ENCODE measurements at regions not wholly inside any gene's neighbourhood (a gene's known extent, or its start where the extent isn't known, plus 50 kb on each side); places are given as distances from the start of the nearest gene placed in this dataset.

DNA sequence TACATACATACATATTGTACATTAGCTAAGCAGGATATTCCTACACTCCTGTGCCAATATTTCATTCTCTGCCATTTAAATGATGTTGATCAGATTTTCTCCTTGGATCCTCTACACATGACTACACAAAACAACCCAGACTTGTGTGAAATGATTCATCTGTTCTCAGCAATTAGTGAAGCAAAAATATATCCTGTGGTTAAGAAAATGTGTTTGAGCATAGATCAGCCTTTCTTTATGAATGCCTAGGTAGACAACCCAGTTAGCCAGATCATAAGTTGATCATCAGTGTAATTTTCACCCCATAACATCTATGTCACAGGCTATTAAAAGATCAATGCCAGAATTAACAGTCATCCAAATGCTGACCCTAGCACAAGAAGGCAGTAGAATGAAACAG lies 275.2 kb upstream of the EDNRB start:
- Histone ChIP-seq H3K4me2 (ENCODE audit: low read depth, low read length, poor library complexity, severe bottlenecking) (no peak overlapping the region), H3K27me3 (ENCODE audit: low read length) (no peaks in the 10 kb centered on the region), H3K9ac (ENCODE audit: low read length) (no peak overlapping the region), H4K20me1 (ENCODE audit: insufficient read depth, low read depth, low read length) (no peaks in the 10 kb centered on the region), H3K4me3 (ENCODE audit: low read length) (no peak overlapping the region), H3K9me3 (ENCODE audit: low read length) (no peaks in the 10 kb centered on the region), H2AFZ (ENCODE audit: low read length) (no peak overlapping the region), H3K79me2 (ENCODE audit: low read length) (no peaks in the 10 kb centered on the region), H3K9me2 (replicated peaks; ENCODE audit: insufficient read depth, low read length) (no peaks in the 10 kb centered on the region), H3K36me3 (ENCODE audit: insufficient read depth, low read length) (no peaks in the 10 kb centered on the region), H3K27ac (ENCODE audit: low read length) (no peak overlapping the region), H3K4me1 (ENCODE audit: low read length) (no peaks in the 10 kb centered on the region)
- no peak for DNase-seq

DNA sequence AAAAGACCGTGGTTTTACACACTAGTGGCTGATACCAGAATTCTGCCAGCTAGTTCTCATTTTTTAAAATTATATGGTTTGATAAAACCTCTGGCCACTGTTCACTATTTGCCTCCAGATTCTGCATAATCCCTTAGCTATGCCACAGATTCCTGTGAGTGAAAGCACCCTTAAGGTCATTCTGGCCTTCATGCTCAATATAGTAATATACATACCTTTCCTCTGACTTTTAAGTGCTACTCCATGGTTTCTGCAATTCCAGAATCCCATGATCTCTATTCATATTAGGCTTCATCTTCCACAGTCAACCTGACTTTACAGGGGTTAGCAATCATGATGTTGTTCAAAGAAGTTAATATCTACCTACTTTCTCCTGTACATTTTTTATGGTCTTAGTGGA lies 274.1 kb upstream of the EDNRB start:
- Histone ChIP-seq H3K9ac (ENCODE audit: low read length) (no peak overlapping the region), H4K20me1 (ENCODE audit: insufficient read depth, low read depth, low read length) (no peaks in the 10 kb centered on the region)

GRCh38 chr13:78190296-78190695 lies 271.7 kb upstream of the EDNRB start:
- no peak for DNase-seq
- H3K9me2 ChIP-seq (replicated peaks; ENCODE audit: insufficient read depth, low read length) = no peaks in the 10 kb centered on the region
- H2AFZ ChIP-seq (ENCODE audit: low read length) = no peak overlapping the region
- no peaks in the 10 kb centered on the region for H3K79me2 ChIP-seq (ENCODE audit: low read length)
- H3K9ac ChIP-seq (ENCODE audit: low read length) = no peak overlapping the region
- no peaks in the 10 kb centered on the region for H4K20me1 ChIP-seq (ENCODE audit: insufficient read depth, low read depth, low read length)
- H3K4me2 ChIP-seq (ENCODE audit: low read depth, low read length, poor library complexity, severe bottlenecking) = no peak overlapping the region
- no peaks in the 10 kb centered on the region for H3K27me3 ChIP-seq (ENCODE audit: low read length)
- H3K9me3 ChIP-seq (ENCODE audit: low read length) = no peaks in the 10 kb centered on the region
- H3K36me3 ChIP-seq (ENCODE audit: insufficient read depth, low read length) = no peaks in the 10 kb centered on the region
- no peak overlapping the region for H3K4me3 ChIP-seq (ENCODE audit: low read length)
- no peak overlapping the region for H3K27ac ChIP-seq (ENCODE audit: low read length)
- no peaks in the 10 kb centered on the region for H3K4me1 ChIP-seq (ENCODE audit: low read length)

More for the DNA sequence above, 274.1 kb upstream of the EDNRB start:
- H3K36me3 ChIP-seq (ENCODE audit: insufficient read depth, low read length) = no peaks in the 10 kb centered on the region
- no peak overlapping the region for H3K4me3 ChIP-seq (ENCODE audit: low read length)
- H2AFZ ChIP-seq (ENCODE audit: low read length) = no peak overlapping the region
- no peak overlapping the region for H3K27ac ChIP-seq (ENCODE audit: low read length)
- no peaks in the 10 kb centered on the region for H3K27me3 ChIP-seq (ENCODE audit: low read length)
- H3K4me2 ChIP-seq (ENCODE audit: low read depth, low read length, poor library complexity, severe bottlenecking) = no peak overlapping the region
- H3K79me2 ChIP-seq (ENCODE audit: low read length) = no peaks in the 10 kb centered on the region
- no peaks in the 10 kb centered on the region for H3K9me3 ChIP-seq (ENCODE audit: low read length)
- DNase-seq = no peak
- no peaks in the 10 kb centered on the region for H3K9me2 ChIP-seq (replicated peaks; ENCODE audit: insufficient read depth, low read length)
- no peaks in the 10 kb centered on the region for H3K4me1 ChIP-seq (ENCODE audit: low read length)

DNA sequence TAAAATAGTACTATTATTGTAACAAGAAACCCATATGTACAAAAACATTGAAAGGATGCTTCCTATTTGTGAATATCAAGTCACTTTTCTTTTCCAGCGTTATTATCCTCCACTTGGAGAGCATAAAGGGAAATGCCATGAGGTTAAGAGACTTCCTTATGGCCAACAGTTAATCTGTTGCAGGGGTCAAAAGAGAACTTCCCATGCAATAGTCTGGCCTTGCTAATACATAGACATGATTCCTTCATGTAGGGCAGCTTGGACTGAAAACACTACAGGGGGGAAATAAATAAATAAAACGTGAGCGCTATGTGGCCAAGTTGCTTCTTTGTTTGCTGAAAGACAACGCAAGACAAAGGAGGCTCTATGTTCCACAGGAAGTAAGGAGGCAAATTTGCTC lies 269.1 kb upstream of the EDNRB start:
- no peaks in the 10 kb centered on the region for H3K27me3 ChIP-seq (ENCODE audit: low read length)
- H3K36me3 ChIP-seq (ENCODE audit: insufficient read depth, low read length) = no peaks in the 10 kb centered on the region
- H3K79me2 ChIP-seq (ENCODE audit: low read length) = no peaks in the 10 kb centered on the region
- H2AFZ ChIP-seq (ENCODE audit: low read length) = no peak overlapping the region
- H3K4me1 ChIP-seq (ENCODE audit: low read length) = no peaks in the 10 kb centered on the region
- H3K4me2 ChIP-seq (ENCODE audit: low read depth, low read length, poor library complexity, severe bottlenecking) = no peak overlapping the region
- DNase-seq = no peak
- H3K4me3 ChIP-seq (ENCODE audit: low read length) = no peak overlapping the region
- no peak overlapping the region for H3K27ac ChIP-seq (ENCODE audit: low read length)
- no peaks in the 10 kb centered on the region for H3K9me2 ChIP-seq (replicated peaks; ENCODE audit: insufficient read depth, low read length)
- H4K20me1 ChIP-seq (ENCODE audit: insufficient read depth, low read depth, low read length) = no peaks in the 10 kb centered on the region
- no peaks in the 10 kb centered on the region for H3K9me3 ChIP-seq (ENCODE audit: low read length)
- H3K9ac ChIP-seq (ENCODE audit: low read length) = no peak overlapping the region

GRCh38 chr13:78185700-78186099 lies 267.1 kb upstream of the EDNRB start:
- H3K4me2 ChIP-seq (ENCODE audit: low read depth, low read length, poor library complexity, severe bottlenecking) = no peak overlapping the region
- no peak overlapping the region for H2AFZ ChIP-seq (ENCODE audit: low read length)
- no peak overlapping the region for H3K27ac ChIP-seq (ENCODE audit: low read length)
- no peaks in the 10 kb centered on the region for H4K20me1 ChIP-seq (ENCODE audit: insufficient read depth, low read depth, low read length)
- no peak overlapping the region for H3K4me3 ChIP-seq (ENCODE audit: low read length)
- H3K36me3 ChIP-seq (ENCODE audit: insufficient read depth, low read length) = no peaks in the 10 kb centered on the region
- no peak for DNase-seq
- H3K4me1 ChIP-seq (ENCODE audit: low read length) = no peaks in the 10 kb centered on the region
- no peaks in the 10 kb centered on the region for H3K9me3 ChIP-seq (ENCODE audit: low read length)
- no peaks in the 10 kb centered on the region for H3K79me2 ChIP-seq (ENCODE audit: low read length)
- H3K27me3 ChIP-seq (ENCODE audit: low read length) = no peaks in the 10 kb centered on the region
- no peaks in the 10 kb centered on the region for H3K9me2 ChIP-seq (replicated peaks; ENCODE audit: insufficient read depth, low read length)
- H3K9ac ChIP-seq (ENCODE audit: low read length) = no peak overlapping the region

- Histone ChIP-seq H3K4me2 (ENCODE audit: low read depth, low read length, poor library complexity, severe bottlenecking) (no peak overlapping the region), H4K20me1 (ENCODE audit: insufficient read depth, low read depth, low read length) (no peaks in the 10 kb centered on the region), H3K79me2 (ENCODE audit: low read length) (no peaks in the 10 kb centered on the region), H3K4me3 (ENCODE audit: low read length) (no peak overlapping the region), H3K36me3 (ENCODE audit: insufficient read depth, low read length) (no peaks in the 10 kb centered on the region), H3K4me1 (ENCODE audit: low read length) (no peaks in the 10 kb centered on the region), H3K9me3 (ENCODE audit: low read length) (no peaks in the 10 kb centered on the region), H3K27ac (ENCODE audit: low read length) (no peak overlapping the region), H2AFZ (ENCODE audit: low read length) (no peak overlapping the region), H3K27me3 (ENCODE audit: low read length) (no peaks in the 10 kb centered on the region), H3K9ac (ENCODE audit: low read length) (no peak overlapping the region), H3K9me2 (replicated peaks; ENCODE audit: insufficient read depth, low read length) (no peaks in the 10 kb centered on the region)
- DNase-seq = no peak
Measured at GRCh38 chr13:78183732-78184131, 265.1 kb upstream of the EDNRB start.

DNA sequence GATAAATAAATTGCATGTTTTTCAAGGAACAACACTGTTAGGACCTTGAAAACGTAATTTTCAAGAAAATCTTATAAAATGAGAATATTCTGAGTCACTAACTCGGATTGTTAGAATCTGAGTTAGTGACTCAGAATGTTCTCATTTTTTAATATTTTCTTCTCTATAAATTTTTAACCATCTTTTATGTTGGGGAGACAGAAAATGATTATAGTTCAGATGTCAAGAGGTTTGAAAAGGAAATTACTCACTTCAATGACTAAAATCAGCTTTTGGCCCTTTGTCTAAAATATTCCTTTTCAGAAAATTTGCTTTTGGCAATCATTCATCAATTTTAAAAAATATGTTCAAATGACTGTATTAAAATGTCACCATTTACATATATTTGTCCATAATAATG lies 264.2 kb upstream of the EDNRB start:
- Histone ChIP-seq H3K4me2 (ENCODE audit: low read depth, low read length, poor library complexity, severe bottlenecking) (no peak overlapping the region), H3K4me1 (ENCODE audit: low read length) (no peaks in the 10 kb centered on the region), H3K9ac (ENCODE audit: low read length) (no peak overlapping the region), H3K9me2 (replicated peaks; ENCODE audit: insufficient read depth, low read length) (no peaks in the 10 kb centered on the region), H3K27ac (ENCODE audit: low read length) (no peak overlapping the region), H2AFZ (ENCODE audit: low read length) (no peak overlapping the region), H4K20me1 (ENCODE audit: insufficient read depth, low read depth, low read length) (no peaks in the 10 kb centered on the region), H3K79me2 (ENCODE audit: low read length) (no peaks in the 10 kb centered on the region), H3K4me3 (ENCODE audit: low read length) (no peak overlapping the region), H3K36me3 (ENCODE audit: insufficient read depth, low read length) (no peaks in the 10 kb centered on the region), H3K27me3 (ENCODE audit: low read length) (no peaks in the 10 kb centered on the region), H3K9me3 (ENCODE audit: low read length) (no peaks in the 10 kb centered on the region)
- DNase-seq = no peak

- Histone ChIP-seq H3K4me3 (ENCODE audit: low read length) (no peak overlapping the region), H3K9ac (ENCODE audit: low read length) (no peak overlapping the region), H3K4me1 (ENCODE audit: low read length) (no peaks in the 10 kb centered on the region), H3K36me3 (ENCODE audit: insufficient read depth, low read length) (no peaks in the 10 kb centered on the region), H3K27ac (ENCODE audit: low read length) (no peak overlapping the region), H3K79me2 (ENCODE audit: low read length) (no peaks in the 10 kb centered on the region), H4K20me1 (ENCODE audit: insufficient read depth, low read depth, low read length) (no peaks in the 10 kb centered on the region), H3K9me2 (replicated peaks; ENCODE audit: insufficient read depth, low read length) (no peaks in the 10 kb centered on the region), H3K27me3 (ENCODE audit: low read length) (no peaks in the 10 kb centered on the region), H3K4me2 (ENCODE audit: low read depth, low read length, poor library complexity, severe bottlenecking) (no peak overlapping the region), H3K9me3 (ENCODE audit: low read length) (no peaks in the 10 kb centered on the region), H2AFZ (ENCODE audit: low read length) (no peak overlapping the region)
- DNase-seq = no peak
Measured at GRCh38 chr13:78177306-78177705, 258.7 kb upstream of the EDNRB start.

GRCh38 chr13:78176880-78177279 lies 258.2 kb upstream of the EDNRB start:
- no peaks in the 10 kb centered on the region for H3K4me1 ChIP-seq (ENCODE audit: low read length)
- H3K27me3 ChIP-seq (ENCODE audit: low read length) = no peaks in the 10 kb centered on the region
- H3K27ac ChIP-seq (ENCODE audit: low read length) = no peak overlapping the region
- no peak overlapping the region for H3K4me2 ChIP-seq (ENCODE audit: low read depth, low read length, poor library complexity, severe bottlenecking)
- H3K4me3 ChIP-seq (ENCODE audit: low read length) = no peak overlapping the region
- no peak overlapping the region for H2AFZ ChIP-seq (ENCODE audit: low read length)
- no peaks in the 10 kb centered on the region for H3K79me2 ChIP-seq (ENCODE audit: low read length)
- no peaks in the 10 kb centered on the region for H3K9me3 ChIP-seq (ENCODE audit: low read length)
- no peaks in the 10 kb centered on the region for H4K20me1 ChIP-seq (ENCODE audit: insufficient read depth, low read depth, low read length)
- H3K9ac ChIP-seq (ENCODE audit: low read length) = no peak overlapping the region
- DNase-seq = no peak
- no peaks in the 10 kb centered on the region for H3K9me2 ChIP-seq (replicated peaks; ENCODE audit: insufficient read depth, low read length)
- no peaks in the 10 kb centered on the region for H3K36me3 ChIP-seq (ENCODE audit: insufficient read depth, low read length)

Measured in Karpas-422 (cell line).